ENCODE measurements at regions not wholly inside any gene's neighbourhood (a gene's known extent, or its start where the extent isn't known, plus 50 kb on each side); places are given as distances from the start of the nearest gene placed in this dataset.
"Not testable (repeated sequence)": the region's sequence is repeated elsewhere in the genome, so short reads cannot be mapped to it uniquely, and the experiment has no call there.

- no peak for DNase-seq
These were observed 164.4 kb upstream of the ITGA1 start for GRCh38 chr5:52623291-52623690.

GRCh38 chr5:52624291-52624690 lies 163.4 kb upstream of the ITGA1 start:
- DNase-seq = no peak

GRCh38 chr5:52626312-52626711 lies 161.4 kb upstream of the ITGA1 start:
- DNase-seq = no peak

- no peak for DNase-seq
These were observed 160.0 kb upstream of the ITGA1 start for GRCh38 chr5:52627740-52628139.

- no peak for DNase-seq
These were observed 155.4 kb upstream of the ITGA1 start for GRCh38 chr5:52632281-52632680.

GRCh38 chr5:52634171-52634570 lies 153.5 kb upstream of the ITGA1 start:
- DNase-seq = not testable (repeated sequence)

- no peak for DNase-seq
These were observed 149.0 kb upstream of the ITGA1 start for GRCh38 chr5:52638732-52639131.

- DNase-seq = no peak
These were observed 139.0 kb upstream of the ITGA1 start for GRCh38 chr5:52648726-52649125.

- DNase-seq = no peak
These were observed 132.6 kb upstream of the ITGA1 start for GRCh38 chr5:52655163-52655562.

GRCh38 chr5:52656569-52657246 lies 131.0 kb upstream of the ITGA1 start:
- no peak for DNase-seq

- no peak for DNase-seq
These were observed 130.5 kb upstream of the ITGA1 start for GRCh38 chr5:52657247-52657645.

GRCh38 chr5:52658246-52658645 lies 129.5 kb upstream of the ITGA1 start:
- DNase-seq = no peak

- DNase-seq = no peak
These were observed 127.1 kb upstream of the ITGA1 start for GRCh38 chr5:52660621-52661020.

GRCh38 chr5:52661903-52662595 lies 125.7 kb upstream of the ITGA1 start:
- DNase-seq = no peak

GRCh38 chr5:52665559-52665958 lies 122.2 kb upstream of the ITGA1 start:
- DNase-seq = no peak

- no peak for DNase-seq
These were observed 119.6 kb upstream of the ITGA1 start for GRCh38 chr5:52668139-52668538.

- DNase-seq = no peak
These were observed 119.1 kb upstream of the ITGA1 start for GRCh38 chr5:52668544-52669185.

GRCh38 chr5:52672459-52672858 lies 115.3 kb upstream of the ITGA1 start:
- no peak for DNase-seq

GRCh38 chr5:52673495-52673894 lies 114.2 kb upstream of the ITGA1 start:
- no peak for DNase-seq

GRCh38 chr5:52674815-52675545 lies 112.7 kb upstream of the ITGA1 start:
- DNase-seq = no peak

- no peak for DNase-seq
These were observed 105.2 kb upstream of the ITGA1 start for GRCh38 chr5:52682492-52682891.

GRCh38 chr5:52684051-52684450 lies 103.7 kb upstream of the ITGA1 start:
- no peak for DNase-seq

- no peak for DNase-seq
These were observed 102.2 kb upstream of the ITGA1 start for GRCh38 chr5:52685566-52685965.
